ENCODE measurements at regions not wholly inside any gene's neighbourhood (a gene's known extent, or its start where the extent isn't known, plus 50 kb on each side); places are given as distances from the start of the nearest gene placed in this dataset.

DNA sequence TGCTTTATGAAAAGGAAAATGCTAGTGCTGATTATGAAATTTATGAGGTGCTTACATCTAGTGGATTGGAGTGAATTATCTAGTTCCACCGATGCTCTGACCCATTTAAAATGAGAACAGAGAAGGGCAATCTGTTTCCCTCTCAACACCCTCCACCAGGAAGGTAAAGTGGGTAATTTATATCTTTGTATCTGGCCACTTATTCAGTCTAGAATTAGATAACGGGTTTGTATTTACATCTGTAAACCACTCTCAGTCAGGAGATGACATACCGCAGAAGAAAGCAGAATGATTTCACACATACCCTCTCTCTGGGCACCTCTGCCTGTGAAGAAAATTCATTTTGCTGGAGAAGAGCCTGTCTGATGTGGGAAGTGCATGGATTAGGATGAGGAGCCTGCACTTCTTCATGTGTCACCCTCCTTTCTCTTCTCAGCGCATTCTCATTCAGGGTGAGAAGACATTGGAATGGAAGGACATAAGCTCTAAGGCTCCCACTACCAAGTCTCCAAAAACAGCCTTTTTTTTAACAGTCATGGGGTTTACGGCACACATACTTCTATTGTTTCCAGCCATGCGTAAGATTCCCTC lies 646.7 kb upstream of the SALL1 start:
- DNase-seq (ENCODE audit: low spot score), result no peak

DNA sequence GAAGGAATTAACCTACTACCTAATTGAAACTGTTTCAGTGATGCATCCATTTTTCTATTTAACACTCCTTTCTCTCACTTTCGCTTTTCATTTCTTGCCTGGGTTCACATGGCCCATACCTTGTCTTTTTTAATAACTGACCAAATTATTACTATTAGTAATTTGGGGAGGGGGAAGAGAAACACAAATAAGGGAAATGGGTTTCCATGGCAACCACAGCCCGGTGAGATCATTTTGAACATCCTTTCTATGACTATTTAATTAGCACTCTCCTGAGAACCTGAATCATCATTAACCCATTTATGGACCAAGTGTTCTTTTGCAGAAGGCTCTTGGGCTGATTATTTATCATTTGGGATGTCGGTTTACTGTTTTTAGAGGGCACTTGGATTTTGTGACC lies 628.2 kb upstream of the SALL1 start:
- no peak for DNase-seq (ENCODE audit: low spot score)

DNA sequence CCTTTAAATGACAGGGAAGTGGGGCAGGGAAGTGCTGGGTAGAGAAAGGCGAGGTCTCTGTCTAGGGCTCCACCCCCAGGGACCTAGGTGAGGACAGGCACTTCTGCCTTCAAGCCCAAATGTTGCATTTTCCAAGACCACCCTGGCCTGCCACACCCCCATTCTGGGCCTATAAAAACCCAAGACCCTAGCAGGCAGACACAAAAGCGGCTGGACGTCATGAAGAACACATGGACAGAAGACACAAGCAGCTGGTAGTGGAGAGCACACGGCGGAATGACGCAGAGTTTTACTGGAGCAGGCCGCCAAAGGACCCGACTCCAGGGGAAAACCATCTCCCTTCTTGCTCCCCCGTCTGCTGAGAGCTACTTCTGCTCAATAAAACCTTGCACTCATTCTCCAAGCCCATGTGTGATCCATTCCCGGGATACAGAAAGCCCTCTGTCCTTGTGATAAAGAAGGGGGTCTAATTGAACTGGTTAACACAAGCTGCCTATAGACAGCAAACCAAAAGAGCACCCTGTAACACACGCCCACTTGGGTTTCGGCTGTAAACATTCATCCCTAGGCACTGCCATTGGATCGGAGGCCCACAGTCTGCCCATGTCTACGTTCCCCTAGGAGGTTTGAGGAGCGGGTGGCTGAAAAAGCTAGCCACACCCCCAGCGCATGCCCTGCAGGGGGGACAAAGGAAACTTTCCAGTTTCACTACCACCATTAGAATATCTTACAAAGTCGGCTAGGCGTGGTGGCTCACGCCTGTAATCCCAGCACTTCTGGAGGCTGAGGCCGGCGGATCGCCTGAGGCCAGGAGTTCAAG lies 622.2 kb upstream of the SALL1 start:
- no peak for DNase-seq (ENCODE audit: low spot score)

DNA sequence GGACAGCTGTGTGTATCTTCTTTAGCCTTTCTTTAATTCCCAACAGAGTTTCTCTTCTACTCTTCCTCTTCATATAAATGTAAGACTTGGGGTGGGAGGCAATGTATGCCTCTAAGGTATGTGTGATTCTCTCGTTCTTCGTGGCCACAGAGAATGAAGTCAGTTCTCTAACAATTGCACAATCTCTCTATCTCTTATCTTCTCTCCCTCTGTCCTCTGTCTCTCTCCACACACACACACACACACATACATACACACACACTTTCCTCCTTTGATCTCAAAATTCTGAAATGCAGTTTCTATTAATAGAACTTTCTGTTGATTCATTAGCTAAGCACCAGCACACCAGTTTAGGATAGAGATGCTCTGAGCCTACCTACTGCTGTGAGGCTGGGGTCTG lies 615.7 kb upstream of the SALL1 start:
- DNase-seq (ENCODE audit: low spot score), result no peak

DNA sequence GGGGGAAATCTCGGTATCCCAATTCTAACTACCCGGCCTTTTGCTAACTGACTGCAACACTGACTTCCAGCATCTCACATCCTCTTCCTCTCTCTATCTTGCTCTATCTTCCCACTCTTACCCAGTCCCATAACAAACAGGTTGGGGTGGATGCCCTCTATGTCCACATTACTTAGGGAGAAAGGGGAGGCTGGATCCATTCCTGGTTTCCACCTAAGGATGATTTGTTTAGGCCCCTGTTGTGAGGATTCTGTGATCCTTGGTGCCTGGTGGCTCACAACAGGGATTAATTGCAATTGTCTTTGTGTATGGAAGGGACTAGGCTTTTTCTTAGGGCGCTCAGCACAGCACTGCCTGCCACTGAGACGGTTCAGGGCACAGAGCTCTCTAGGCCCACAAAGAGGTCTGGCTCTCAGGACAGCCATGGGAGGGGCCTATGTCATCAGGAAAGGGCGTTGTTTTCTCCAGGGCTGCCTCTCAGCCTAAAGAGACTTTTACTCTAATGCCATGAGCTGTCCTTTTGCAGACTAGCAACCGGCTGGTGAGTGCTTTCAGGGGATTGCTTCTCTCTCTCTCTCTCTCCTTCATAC lies 612.1 kb upstream of the SALL1 start:
- DNase-seq (ENCODE audit: low spot score), result no peak

DNA sequence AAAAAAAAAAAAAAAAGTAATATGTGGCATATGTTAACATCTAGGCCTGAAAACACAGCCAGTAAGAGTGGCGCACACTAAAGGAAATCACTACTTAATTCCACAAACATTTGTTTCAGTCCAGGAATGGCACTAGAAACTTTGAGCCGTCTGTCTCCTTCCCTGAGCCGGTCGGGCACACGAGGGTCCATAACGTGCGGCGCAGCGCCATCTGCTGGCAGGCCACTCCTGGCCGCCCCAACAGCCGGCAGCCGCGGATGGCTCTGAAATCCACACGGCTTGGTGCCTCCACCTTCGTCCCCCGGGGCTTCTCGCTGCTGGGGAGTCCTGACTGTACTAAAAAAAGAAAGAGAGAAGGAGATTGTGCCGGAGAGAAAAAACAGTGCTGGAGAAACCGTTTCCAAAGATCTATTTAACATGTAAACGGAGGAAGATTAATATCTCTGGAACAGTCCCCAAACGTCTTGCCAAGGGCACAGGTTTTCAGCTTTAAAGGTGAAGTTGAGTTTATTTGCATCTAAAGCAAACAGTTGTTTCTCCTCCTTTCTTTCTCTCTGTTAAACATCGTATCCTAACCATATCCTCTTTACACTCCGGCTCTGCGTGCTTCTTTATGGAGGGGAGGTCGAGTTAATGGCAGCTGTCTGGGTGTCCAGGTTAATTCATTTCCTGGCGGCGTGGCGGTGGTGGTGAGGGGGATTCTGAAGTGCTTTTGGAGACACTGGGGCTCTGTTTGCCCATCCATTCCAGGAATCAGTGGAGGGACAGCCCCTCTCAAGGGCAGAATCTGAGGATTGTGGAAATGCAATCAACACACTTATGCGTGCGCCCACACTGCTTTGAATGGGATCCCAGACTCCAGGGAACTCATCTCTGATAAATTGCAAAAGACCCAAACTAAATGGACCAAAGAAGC lies 611.3 kb upstream of the SALL1 start:
- DNase-seq (ENCODE audit: low spot score), result peak; percentile 69

DNA sequence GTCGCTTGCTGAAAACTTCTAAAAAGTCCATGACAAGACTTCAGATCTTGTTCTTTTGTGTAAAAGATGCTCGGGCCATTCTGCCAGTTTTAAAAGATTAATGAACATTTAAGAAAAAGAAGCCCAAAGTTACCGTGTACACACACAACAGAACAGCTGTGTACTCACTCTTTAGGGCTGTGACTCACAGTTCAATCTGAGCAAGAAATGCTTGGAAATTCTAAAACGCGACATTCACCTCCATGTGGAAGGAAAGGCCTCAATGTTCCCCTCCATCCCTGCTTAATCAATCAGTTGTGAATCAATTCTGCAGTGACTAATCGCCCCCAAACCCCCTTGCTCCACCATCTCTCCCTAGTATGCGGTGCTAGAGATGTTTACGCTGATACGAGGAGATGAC lies 609.9 kb upstream of the SALL1 start:
- no peak for DNase-seq (ENCODE audit: low spot score)

DNA sequence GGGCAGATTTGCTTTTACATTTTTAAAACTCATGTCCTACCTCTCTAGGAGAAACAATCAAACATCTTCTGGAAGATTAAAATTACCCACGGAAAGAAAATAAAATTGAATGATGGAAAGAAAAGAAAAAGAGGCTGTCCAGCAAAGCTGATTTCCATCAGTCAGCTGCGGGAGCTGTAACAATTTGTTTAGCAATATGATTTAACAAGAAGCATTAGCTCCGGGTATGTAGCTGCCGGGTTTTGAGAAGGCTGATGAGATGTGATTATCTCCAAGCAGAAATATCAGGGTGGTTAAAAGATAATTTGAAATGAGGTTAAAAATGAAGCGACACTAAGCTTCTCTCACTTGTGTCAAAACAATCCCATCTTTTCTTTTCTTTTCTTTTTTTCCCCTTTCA lies 608.9 kb upstream of the SALL1 start:
- no peak for DNase-seq (ENCODE audit: low spot score)

DNA sequence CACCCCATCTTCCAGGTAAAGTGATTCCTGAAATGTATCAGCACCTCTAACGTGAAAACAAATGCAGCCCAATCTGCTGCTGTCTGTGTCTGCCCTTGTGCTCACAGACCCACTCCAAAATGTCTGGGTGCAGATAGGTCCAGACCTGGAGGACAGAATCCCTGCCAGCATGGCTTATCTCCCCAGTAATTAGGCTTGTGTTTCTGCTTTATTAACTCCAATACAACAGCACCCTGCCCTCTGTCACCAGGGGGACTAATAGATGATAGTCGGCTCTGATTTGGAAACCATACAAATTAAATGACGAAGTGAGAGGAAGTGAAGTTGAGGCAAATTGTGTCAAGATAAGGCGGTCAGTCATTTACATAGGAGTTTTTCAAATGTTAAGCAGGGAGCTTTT lies 608.3 kb upstream of the SALL1 start:
- DNase-seq (ENCODE audit: low spot score), result no peak

DNA sequence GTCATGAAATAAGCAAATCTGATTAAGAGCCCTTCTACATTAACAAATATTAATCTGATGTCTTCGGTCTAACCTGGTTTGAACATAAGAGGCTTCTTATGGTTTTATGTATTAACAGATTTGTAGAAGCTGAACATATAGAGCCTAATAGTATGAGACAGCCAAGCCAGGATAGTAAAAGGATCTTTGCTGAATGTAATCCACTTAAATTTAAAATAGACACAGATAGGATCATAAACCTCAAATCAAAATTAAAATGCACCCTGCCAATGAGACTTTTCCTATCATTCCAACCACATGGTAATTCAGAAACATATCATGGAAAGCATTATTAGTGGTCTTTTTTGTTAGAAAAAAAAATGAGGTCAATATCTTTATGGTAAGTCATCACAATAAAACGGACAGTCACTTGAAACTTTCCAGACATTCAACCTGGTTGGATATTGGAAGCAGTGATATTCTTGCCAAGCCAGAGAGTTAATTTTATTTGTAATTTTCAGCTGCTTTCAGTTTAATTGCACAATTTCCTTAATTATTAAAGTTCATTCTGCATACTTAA lies 606.9 kb upstream of the SALL1 start:
- DNase-seq (ENCODE audit: low spot score), result no peak

DNA sequence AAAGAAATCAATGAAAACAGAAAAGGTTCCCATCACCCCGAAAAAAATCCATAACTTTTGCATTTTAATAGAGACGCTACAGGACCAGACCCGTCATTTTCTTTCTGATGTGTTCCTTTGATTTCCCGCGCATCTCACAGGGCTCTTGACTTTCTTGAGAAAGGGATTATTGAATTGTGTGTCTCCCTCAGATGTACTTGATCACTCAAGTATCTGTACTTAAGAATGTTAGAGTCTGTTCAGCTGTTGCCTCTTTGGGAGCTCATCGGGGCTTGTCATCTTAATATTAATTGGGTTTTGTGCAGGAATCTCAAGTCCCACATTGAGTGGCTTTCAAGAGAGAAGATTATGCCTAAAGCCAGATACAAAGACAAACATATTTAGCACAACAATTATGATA lies 606.4 kb upstream of the SALL1 start:
- DNase-seq (ENCODE audit: low spot score), result no peak

DNA sequence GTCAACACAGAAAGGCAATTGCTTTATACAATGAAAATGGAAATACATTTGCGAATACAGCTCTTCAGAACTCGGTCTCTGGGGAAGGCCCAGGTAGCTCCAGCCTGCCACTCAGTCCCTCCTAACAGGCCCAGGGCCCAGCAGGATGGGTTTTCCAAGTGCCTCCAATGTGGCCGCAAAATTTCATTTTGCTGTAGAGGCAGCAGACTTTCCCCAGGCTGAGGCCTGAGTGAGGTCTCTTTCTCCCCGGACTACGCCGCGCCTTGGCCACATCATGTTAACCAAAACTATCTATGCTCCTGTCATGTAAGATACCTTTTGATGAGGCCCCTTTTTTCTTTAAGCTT lies 606.0 kb upstream of the SALL1 start:
- no peak for DNase-seq (ENCODE audit: low spot score)

DNA sequence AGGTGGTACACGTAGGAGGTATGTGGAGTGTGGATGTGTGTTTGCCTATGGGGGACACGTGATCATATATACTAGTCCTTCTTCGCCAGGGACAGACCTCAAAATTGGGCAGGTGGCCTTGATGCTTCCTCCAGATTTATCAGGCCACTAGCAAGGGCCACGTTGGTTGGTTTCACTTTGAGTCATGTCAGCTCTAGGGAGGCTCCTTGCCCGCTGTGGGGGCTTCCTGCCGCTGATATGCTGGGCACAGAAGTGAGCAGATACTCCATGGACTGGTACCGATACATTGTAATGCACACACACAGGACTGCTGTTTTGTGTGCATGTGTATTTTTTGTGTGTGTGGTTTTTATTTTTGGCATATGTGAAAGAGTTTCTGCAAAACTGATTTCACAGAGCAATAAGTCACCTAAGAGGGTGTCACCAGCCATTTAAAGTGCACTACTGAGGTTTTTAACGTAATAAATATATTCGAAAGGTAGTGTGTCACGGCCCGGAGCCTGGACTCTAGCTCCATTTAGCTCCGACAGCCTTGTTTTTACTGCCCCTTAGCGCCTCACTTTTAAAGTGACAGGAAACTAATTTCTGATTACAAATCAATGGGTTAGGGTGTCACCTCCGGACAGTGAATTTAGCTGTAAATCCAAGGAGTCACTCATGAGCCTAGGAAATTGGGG lies 605.5 kb upstream of the SALL1 start:
- DNase-seq (ENCODE audit: low spot score), result no peak

DNA sequence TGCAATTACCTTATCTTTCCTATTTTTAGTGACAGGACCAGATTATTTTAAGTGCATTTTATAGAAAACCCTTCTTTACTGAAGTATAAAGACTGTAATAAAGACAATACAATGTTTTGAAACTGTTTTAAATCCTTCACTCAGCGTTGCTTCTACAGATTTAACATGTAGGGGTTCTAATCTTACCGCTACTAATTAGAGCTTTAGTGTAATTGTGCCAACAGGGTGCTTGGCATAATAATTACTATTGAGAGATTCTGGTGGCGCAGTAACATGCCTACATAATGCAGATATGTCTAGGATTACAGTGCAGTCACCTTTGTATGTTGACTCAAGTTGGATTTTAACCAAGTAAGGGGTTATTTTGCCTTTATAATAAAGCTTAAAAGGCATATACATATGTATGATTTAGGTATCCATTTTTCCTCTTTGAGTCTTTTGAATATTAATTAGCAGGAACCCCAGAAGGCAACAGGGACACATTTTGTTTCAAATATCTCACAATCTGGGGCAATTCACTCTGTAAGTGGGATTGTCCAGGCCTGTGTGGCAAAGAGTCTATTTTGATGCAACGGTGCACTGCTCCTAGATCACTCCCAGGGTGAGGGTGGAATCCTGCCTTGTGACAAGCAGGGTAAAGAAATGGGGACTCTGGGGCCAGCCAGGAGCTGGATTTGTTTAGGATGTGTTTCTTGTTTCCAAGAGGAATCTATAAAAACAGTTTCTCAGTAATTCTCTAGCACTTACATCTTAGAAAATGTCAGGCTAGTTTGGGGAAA lies 604.7 kb upstream of the SALL1 start:
- no peak for DNase-seq (ENCODE audit: low spot score)

DNA sequence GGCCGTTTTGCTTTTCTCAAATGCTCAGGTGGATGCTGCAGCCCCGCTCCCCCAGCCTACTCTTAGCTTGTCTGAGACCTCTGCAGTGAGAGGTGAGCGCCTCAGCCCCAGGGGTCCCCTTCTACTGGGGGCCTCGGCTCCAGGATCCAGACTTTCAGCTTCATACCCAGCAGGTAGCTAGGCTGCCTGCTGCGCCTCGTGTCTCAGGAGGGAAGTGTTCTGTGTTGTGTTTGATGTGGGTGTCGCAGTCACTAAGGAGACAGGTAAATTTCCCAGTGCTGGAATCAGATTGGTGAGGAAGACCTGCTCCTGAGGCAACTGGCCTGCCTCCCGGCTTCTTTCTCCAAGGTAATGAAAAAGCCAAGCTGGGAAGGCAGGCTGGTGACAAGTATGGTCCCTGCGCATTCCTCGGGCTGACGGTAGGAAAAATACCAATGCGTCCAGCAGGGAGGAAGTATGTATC lies 604.0 kb upstream of the SALL1 start:
- no peak for DNase-seq (ENCODE audit: low spot score)

DNA sequence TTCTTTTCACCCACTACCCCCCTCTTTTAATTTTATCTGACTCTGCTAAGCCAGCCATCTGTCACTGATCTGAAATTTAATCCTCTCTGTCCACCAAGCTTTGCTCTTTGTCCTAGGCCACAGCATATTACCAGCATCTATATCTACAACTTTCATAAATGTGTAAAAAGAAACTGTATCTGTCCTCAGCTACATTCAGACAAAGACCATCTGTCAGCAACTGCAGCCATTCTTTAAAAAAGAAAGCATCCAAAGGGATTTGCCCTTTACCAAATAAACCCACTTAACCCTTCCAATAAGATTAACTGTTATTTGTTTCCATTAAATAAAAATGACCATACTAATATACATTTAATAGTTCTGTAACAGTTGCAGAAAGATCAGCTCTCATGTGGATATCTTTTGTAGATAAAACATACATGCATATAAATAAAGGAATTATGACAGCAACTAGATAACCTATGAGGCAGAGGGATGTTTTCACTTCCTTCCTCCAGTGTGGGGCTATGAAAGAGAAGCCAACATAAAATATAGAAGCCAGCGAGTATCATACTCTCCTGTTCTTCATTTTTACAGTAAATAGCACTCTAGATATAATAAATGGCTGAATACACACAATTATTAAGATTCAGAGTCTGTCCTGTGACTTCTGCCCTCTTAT lies 602.5 kb upstream of the SALL1 start:
- DNase-seq (ENCODE audit: low spot score), result no peak

DNA sequence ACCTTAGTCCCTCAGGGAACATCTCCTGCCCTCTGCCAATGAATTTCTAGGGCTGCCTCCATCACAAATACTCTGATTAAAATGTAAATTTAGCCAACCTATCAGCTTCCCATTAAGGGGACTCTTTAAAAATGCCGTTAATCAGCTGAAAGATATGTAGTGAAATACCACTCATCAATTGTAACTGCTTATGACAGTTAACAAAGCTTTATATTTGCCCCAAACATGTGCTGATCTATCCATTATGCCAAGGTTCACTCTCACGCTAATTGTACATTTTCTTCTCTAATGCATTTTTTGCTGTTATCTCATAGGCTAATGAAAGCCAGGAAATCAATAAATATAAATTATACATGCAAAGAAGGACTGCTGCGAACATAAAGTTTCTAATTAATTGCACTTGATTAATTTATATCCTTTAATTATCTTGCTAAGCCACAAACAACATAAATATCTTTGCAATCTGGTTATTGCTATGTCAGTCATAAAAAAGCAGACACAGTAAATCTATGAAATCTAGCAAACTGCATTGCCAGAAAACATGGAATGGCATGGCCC lies 601.4 kb upstream of the SALL1 start:
- no peak for DNase-seq (ENCODE audit: low spot score)

DNA sequence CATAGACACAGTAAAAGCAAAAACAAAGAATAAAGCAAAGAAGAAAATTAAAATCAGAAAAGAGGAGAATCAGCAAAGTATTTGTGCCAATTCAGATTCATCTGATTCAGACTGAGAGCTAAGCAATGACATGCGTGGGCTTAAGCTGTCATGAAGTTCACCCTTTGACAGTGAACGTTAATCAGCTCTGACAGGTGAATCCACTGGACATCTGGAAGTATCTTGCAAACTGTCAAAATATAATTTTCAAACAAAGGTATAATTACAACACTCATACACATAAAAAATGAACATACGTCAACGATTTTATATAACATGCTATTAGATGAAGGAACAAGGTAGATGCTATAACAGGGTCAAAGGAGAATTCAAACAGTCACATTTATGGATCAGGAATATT lies 596.3 kb upstream of the SALL1 start:
- no peak for DNase-seq (ENCODE audit: low spot score)

DNA sequence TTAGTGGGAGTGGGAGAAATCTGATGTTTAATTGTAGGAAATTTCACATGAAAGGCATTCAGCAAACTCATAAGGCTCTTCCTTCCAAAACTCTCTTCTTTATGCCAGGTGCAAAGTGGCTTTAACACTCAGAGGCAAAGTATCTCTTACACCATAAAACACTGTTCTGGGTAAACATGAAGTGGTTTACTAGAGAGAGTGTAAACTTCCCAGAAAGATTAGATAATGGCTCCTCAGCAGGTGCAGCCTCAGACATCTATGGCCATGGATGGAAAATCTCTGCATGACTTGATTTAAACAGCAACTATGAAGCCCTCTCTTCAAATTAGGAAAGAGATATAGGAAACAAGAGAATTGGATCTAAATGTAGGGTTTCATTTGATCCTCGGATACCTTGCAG lies 583.1 kb upstream of the SALL1 start:
- no peak for DNase-seq (ENCODE audit: low spot score)

DNA sequence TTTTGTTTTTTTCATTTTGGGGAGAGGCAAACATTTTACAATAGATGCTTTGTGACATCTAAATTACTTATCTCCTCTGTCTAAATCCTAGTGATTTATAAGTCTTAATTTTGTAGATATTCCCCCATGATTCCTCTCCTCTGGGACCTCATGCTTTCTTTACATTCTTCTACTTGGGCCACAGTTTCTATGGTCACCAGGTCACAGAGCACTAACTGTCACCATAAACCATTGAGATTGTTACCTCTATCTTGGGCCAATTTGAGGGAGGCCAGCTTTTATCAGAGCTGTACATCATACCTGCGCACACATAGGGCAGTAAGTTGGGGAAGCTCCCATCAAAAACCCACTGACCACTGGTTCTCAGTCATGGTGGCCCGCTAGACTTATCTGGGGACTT lies 582.1 kb upstream of the SALL1 start:
- no peak for DNase-seq (ENCODE audit: low spot score)
